OCI-LY7 (cell line): ENCODE measurements at regions not wholly inside any gene's neighbourhood (a gene's known extent, or its start where the extent isn't known, plus 50 kb on each side); places are given as distances from the start of the nearest gene placed in this dataset.

Source experiments
- CTCF ChIP-seq: fragments of 200-600 bp; sonication (generic); conservative IDR thresholded peaks from 2 replicates; pipeline ENCODE4 v1.5.1; 2014; ENCODE audit warnings: mild to moderate bottlenecking, antibody characterized with exemption, low read length, moderate library complexity, mixed read lengths
- EZH2phosphoT487 ChIP-seq: fragments of 200-600 bp; sonication (generic); IDR thresholded peaks from 2 replicates; pipeline ENCODE4 v1.6.1; 2018; ENCODE audit warnings: low read depth, borderline replicate concordance, mild to moderate bottlenecking, mixed run types, antibody characterized with exemption, low read length, moderate library complexity, mixed read lengths

- TF ChIP-seq CTCF (no peak), EZH2phosphoT487 (no peak)
These were observed 309.2 kb upstream of the CCL2 start for GRCh38 chr17:33945646-33946546.
